Putamen (tissue), 1 donor: ENCODE measurements at regions not wholly inside any gene's neighbourhood (a gene's known extent, or its start where the extent isn't known, plus 50 kb on each side); places are given as distances from the start of the nearest gene placed in this dataset.

Experiments
- DNase-seq: peaks from one replicate; pipeline ENCODE4 v3.0.0-alpha.2; 2016; ENCODE audit warnings: low spot score

DNA sequence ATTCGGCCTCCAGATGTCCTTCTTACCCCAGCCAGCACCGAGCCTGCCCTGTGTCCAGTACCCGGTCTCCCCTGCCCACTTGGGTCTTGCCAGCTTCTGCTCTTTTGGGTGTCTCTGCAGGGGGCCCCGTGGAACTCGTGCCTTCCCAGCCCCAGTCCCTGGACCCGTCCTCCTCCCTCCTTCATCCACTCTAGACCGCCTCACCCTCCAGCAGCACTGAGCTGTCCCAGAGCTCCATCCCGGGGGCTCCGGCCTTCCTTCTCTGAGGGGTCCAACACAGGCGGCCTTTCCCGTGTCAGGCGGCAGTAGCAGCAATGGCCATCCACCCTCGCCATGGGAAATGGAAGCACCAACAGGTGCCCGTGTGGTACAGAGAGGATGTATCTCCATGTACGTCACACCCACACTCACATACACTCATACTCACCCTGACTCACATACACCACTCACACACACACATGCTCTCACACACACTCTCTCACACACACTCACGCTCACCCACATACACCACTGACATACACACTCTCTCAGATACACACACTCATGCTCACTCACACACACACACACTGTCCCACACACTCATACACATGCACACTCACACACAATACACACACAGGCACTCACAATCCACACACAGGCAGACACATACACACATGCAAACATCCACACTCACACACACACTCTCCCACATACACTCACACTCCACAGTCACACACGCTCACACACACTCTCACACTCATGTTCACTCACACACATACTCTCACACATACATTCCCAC lies 827.5 kb upstream of the SALL3 start:
- no peak for DNase-seq

DNA sequence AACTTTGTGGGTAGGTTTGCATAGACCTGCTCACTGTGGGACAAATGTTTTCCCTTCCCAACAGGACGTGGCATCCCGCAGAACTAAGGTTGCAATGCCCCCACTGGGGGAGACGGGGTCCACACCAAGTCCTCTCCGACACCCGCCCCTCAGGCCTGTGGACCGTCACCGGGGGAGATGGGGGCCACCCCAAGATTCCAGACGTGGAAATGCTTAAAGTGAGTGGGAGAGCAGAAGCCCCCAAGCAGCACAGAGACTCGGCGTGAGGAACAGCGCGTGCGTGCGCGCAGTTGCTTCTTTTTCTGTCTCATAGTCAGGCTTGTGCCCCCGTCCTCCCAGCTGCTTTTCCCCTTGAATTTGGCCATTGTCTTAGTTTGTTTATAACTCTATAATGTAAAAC lies 826.3 kb upstream of the SALL3 start:
- no peak for DNase-seq

DNA sequence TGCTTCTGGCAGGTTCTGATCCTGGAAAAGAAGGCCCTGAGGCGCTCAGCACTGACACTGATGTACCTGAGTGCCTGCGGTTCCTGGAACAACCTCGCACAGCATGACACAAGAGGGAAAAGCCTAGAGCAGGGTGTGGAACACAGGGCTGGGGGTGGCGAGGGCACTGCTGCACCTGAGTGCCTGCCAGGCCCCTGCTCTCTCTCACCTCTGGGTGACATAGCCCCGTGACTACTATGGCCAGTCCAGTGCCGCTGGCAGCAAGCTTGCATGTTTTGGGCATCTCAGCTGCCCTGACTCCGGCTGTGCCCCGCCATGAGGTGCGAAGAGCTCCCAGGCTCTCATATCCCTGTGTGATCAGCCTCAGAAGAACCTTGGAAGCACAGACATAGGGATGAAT lies 825.2 kb upstream of the SALL3 start:
- DNase-seq, result no peak

DNA sequence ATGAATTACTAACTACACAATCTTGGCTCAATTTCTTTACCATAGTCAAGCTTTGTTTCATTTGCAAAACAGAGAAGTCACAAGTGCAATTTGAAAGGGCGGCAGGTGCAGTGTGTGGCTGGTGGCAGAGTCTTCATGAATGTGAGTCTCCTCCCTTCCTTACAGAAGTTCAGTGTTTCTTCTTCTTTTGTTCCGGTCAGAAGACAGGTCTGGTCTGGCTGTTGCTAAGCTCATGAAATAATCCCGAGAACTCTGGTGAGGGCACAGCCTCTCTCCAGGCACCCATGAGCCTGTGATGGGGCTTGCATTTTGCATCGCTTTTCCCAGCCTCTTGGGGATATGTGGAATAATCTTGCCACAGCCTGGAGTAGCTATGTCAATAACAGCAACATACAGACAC lies 824.8 kb upstream of the SALL3 start:
- no peak for DNase-seq

DNA sequence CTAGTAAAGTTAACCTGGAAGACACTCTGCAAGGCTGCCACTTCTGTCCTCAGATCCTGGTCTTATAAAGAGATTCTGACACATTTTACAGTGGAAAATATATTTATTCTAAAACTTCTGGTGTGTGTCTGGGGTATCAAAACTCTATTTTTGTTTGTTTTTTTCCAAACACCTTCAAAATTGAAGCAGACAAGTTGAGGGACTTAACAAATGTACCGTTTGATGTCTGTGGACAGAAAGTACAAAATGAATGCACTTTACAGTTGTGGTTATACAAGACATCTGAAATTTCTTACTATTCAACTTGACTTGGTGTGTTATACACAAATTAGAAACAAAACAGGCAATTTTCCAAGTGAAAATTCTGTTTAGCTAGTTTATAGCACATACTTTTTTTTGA lies 823.2 kb upstream of the SALL3 start:
- DNase-seq, result no peak

DNA sequence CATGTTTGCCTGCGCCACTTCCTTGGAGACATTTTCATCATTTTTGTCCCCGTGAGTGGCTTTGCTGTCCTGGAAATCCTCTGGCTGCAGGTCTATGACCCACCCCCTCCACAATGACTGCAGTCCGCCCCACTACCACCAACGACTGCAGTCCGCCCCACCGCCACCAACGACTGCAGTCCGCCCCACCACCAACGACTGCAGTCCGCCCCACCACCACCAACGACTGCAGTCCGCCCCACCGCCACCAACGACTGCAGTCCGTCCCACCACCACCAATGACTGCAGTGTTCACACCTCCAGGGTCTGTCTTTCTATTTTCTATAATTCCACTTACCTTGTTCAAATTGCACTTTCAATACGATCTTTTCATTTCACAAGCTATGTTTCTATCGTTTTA lies 820.7 kb upstream of the SALL3 start:
- DNase-seq, result no peak

DNA sequence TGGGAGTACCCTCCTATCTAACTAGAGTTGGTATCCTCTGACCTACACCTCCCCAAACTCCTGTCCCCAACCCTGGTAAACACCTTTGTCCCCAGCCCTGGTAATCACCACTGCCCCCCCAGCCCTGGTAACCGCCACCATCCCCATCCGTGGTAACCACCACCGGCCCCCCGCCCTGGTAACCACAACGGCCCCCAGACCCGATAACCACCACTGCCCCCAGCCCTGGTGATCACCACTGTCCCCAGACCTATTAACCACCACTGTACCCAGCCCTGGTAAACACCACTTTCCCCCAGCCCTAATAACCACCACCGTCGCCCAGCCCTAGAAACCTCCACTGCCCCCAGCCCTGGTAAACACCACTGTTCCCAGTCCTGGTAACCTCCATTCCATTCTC lies 820.2 kb upstream of the SALL3 start:
- DNase-seq, result no peak

DNA sequence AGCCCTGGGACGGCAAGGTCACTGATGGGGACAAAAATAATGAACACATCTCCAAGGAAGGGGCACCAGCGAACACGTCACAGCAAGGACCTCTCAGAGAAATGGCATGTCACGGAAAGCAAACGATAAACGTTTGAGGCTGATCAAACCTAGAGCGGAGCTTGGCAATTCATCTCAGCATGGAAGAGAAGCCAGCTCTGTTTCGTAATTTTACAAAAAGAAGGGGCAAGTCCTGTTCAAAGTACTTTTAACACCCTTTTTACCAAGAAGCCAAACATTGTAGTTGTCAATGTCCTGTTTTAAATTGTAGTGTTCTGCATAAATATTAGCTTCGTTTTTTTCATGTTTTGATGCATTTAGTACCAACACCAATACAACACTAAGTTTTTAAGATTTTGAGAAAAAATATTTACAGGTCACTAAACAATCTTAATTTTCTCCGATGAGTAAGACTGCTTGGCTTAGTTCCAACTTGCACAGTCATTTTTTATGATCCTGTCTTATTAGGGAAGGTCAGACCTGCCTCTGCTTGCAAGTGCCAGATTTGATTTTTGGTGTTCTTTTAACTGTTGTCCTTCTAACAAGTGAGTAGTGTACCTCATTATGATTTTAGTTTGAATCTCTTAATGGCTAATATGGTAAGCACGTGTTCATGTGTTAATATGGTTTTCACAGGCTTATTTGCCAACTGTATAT lies 818.5 kb upstream of the SALL3 start:
- no peak for DNase-seq

DNA sequence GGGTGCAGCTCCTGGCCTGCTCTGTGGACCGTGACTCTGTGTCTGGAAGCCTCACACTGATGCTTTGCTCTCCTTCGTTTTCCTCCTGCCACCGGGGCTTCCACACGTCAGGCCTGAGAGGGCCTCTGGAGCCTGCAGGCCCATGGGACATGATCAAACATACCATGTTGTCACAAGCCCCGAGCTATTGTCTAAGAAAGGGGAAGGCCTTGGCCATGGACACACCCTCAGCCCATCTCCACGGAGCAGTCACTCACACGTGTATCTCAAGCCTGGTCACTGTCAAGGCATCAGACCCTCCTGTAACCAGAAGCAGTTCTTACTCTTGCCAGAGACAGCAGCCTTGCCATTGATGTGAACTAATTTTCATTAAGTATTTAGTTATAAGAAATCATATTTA lies 814.1 kb upstream of the SALL3 start:
- DNase-seq, result no peak

DNA sequence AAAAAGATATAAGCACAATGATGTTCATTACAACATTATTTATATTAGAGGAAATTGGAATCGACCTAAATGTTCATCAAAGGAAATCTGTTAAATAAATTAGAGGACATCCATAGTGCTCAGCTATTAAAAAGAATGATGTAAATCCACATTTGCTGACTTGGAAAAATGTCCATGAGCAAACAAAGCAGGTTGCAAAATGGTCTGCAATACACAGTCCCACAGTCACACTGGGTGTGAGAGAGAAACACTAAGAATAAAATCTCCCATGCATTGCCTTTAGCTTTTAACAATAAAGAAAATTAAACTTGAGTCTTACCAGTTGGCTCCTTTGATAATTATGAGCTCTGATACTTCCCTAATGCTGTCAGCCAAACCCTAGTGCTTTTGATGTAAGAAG lies 811.1 kb upstream of the SALL3 start:
- no peak for DNase-seq

DNA sequence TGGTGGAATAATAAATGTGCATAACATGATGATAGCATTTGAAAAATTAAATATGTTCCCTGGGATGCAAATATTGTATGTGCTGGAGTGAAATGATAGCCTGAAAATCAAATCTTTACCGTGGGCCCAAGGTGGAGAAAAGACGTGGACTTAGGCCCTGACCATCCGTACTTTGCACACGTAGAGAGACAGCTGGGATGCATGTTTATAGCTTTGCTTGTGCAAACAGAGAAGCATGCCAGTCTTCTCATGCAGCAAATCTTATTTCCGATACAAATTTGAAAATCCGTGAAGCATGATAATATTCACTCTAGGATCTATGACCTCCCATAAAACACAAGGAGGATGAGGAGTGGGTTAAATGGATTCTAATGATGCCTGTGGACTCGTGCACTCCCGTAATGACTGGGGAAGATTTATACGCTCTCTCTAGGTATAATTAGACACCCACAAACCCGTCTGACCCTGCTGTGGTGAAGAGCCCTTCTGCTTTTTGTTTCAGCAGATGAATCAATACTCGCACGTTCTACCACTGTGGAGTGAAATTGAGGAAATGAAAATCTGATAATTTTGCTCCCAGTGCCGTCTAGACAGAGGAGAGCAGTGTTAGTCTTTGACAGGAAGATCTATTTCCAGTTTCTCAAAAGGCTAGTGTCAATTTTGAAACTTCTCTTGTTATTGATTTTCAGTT lies 810.3 kb upstream of the SALL3 start:
- peak; percentile 22 for DNase-seq

DNA sequence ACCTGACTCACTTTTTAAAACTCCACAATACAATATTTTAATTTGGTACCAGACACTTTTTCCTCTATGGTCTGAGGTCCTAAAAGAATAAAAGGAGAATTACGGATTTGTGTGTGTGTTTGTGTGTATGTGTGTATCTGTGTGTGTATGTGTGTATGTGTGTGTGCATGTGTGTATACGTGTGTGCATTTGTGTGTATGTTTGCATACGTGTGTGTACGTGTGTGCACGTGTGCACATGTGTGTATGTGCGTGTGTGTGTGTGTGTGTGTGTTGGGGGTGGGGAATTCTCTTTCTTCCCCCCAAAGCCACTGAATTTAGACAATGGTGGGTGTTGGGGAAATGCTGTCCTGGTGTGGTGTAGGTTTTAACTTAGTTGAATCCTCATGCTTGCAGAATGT lies 807.7 kb upstream of the SALL3 start:
- no peak for DNase-seq

DNA sequence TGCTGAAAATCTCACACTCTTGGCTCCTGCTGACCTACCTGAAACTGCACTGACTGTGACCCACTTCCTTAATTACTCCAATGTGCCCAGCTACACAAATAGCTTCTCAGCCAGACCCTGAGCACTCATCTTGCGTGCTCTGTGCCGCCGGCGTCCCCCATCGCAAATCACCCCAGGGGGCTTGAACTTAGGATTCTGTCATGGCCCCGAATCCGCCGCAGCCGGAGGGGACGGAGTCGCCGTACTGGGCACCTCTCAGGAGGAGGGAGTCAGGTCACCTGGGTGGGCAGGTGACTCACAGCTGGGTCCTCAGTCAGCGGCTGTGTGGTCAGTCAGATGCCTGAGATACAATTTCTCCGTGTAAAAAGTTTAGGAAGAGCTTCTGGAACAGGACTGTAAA lies 804.9 kb upstream of the SALL3 start:
- DNase-seq, result no peak

DNA sequence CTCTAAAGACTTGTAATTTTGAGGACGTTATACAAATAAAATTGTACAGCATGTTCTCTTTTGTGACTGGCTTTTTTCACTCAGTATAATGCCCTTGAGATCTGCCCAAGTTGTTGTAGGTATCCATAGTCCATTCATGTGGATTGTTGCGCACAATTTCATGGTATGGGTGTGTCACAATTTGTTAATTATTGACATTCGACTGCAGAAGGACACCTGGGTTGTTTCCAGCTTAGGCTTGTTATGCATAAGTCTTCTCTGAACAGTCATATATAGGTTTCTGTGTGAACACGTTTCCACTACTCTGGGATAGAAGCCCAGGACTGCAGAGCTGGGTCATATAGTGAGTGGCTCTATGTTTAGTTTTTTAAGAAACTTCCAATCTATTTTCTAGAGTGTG lies 800.8 kb upstream of the SALL3 start:
- no peak for DNase-seq

DNA sequence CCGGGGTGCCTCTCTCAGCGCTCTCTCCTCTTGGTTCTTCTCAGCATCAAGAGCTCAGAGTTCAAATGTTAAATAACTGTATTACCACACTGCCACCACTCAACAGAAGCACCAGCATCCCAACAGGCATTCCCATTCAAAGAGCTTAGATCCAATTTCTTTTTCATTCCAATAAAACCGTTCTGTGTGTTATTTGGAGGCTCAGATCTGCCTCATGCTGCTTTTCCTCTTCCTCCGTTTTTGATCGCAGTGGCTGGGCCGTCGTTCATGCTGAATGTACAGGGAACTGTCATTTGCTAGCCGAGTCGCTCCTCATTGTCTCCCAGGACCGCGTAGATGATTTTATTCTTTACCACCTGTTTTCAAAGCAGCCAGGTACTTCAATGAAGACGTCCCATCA lies 798.9 kb upstream of the SALL3 start:
- DNase-seq, result no peak

DNA sequence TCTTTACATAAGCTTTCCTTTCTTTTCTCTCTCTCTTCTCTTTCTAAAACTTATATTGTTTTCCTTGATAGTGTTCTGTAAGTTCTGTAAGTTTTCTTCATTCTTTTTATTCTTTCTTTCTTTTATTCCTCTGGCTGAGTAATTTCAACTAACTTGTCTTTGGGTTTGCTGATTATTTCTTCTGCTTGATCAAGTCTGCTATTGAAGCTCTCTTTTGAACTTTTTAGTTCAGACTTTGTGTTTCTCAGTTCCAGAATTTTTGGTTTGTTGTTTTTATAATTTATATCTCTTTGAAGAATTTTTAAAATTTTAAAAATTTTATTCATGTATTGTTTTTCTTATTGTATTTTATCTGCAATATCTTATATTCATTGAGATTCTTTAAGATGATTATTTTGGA lies 795.8 kb upstream of the SALL3 start:
- no peak for DNase-seq

DNA sequence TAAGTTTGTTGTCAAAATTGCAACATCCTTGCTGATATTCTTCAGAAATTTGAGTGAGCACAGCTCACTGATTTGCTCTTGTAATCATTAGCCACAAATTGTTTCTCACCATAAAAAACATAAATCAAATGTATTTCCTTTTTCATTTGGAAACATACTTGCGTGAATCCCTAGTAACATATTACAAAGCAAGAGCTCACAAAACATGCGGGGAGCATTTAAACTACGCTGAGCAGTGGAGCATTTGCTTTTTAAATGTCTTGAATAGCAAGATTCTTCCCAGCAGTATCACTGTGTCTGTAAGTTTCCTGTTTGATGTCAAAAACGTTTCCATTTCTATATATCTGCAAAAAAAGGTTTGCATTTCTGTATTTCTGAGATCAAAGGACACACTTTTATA lies 788.3 kb upstream of the SALL3 start:
- no peak for DNase-seq

DNA sequence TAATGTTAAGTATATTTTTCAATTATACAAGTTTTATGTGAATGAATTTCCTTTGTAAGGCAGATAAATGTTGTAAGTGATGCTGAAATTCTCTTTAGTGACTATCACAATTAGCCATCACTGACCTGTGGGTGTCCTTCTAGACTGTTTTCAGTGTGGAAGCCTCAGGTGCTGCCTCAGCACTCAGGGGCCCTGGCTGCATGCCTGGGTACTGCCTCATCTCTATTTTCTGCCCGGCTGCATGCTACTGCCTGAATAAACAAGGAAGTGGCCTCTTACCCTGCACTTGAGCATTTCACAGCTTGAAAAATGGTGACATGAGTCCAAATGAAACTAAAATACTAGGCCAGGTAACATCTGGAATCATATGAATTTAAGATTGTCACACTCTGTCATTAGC lies 787.6 kb upstream of the SALL3 start:
- DNase-seq, result peak; percentile 41

DNA sequence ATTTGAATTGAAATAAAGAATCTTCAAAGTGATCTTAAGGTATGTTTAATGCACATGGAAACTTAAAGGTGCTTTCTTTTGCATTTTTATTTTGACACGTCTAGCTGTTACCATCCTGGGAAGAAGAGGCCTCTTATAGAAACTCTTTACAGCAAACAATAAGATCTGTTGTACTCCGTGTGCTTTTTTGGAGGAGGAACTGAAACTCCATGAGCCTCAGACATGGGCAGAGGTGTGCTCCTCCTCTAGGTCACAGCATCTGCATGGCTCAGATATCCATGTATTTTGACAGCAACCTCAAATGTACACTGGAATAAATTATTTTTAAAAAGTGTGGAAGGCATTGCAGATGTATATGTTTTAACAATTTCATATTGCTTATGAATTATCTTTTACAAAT lies 783.3 kb upstream of the SALL3 start:
- DNase-seq, result no peak

DNA sequence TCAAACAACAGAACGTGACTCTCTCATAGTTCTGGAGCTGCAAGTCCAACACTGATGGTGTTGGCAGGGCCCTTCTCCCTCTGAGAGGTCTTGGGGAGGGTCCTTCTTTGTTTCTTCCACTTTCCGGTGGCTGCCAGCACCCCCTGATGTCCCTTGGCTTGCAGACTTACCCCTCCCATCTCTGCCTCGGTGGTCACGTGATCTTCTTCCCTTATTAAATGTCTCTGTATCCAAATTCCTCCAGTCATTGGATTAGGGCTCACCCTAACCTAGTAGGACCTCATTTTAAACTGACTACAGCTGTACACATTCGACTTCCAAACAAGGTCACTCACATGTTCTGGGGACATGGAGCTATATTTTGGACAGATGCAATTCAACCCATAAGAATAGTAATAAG lies 780.6 kb upstream of the SALL3 start:
- no peak for DNase-seq

DNA sequence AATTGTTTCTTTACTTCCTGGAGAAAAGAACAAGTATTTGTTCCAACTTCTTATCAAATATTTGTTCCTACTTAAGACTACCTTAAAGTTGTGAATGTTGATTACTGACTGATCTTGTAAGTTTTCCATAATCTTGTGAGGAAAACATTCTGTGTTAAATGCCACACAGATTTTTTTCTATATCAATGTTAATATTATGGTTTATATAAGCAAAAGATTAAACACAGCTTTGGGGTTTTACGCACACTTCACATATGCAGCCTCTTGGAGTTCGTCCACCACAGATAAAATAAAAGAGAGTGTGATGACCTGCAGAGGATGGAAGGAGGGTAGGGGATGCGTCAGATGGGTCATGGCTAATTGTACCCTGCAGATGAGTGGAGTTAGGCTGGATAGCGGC lies 780.0 kb upstream of the SALL3 start:
- no peak for DNase-seq

DNA sequence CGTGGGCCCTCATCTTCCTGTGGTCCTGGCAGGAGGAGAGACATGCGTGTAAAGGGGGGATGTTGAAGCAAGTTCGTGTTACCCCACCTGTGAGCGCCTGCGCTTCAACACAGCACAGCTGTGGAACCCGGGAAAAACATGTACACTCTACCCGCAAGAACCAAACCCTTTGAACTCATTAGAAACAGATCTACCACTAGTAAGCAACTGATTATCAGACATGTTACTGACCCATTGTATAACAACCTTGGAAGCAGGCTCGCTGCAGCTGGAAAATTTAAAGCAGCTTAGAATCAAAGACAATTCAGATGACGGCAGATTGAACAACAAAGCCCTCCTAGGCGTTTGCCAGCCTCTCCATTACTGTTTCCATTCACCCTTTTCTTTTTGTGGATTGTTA lies 771.7 kb upstream of the SALL3 start:
- DNase-seq, result no peak

DNA sequence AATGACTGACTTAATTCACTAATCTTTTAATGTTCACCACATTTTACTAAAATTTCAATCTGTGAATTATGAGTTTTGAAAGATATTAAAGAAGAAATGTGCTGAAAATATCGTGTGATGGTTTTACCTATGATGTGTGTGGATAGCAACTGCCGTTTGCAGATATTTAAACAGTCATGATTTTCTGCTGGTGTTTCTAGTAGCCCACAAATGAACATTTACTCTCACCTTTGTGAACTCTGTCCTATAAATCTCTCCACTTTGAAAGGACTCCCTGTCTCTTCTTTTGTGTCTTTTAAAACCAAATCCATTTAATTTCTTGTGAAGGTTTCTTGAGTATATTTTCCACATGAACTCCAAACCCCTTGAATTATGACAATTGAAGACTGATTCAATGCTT lies 771.2 kb upstream of the SALL3 start:
- no peak for DNase-seq
